CD4-positive, alpha-beta T cell (primary cell): ENCODE measurements at regions not wholly inside any gene's neighbourhood (a gene's known extent, or its start where the extent isn't known, plus 50 kb on each side); places are given as distances from the start of the nearest gene placed in this dataset.
"Not testable (repeated sequence)": the region's sequence is repeated elsewhere in the genome, so short reads cannot be mapped to it uniquely, and the experiment has no call there.

Experiments used
- ATAC-seq: fragments of 200-7000 bp; cut with Tn5 transposase; one replicate; pipeline ENCODE4 v1.10.0; 2022; ENCODE audit warnings: mild to moderate bottlenecking; ENCODE audit not compliant: poor library complexity
- CTCF ChIA-PET: fragments of 350-600 bp; sonication (Branson Sonifier 250); formaldehyde crosslinking; loops from one replicate; lab custom pipeline; 2021; ENCODE audit warnings: antibody characterized with exemption, inconsistent platforms; lab: Charles Lee
- POLR2A ChIA-PET: fragments of 350-600 bp; sonication (Branson Sonifier 250); formaldehyde crosslinking; loops from one replicate; lab custom pipeline; 2021; ENCODE audit warnings: antibody characterized with exemption, inconsistent platforms; lab: Charles Lee
- DNase-seq, 14 experiments: peaks; one replicate each; pipeline ENCODE4 v3.0.0-alpha.2; 2013 to 2020; ENCODE audit warnings: mixed read lengths in 2 of 14
- H3K27ac ChIP-seq, 2 donors: one replicate each; pipeline versions ENCODE4 v1.5.1 to v1.7.0; 2013; ENCODE audit warnings: low read length in 2 of 2, low read depth in 1 of 2, mild to moderate bottlenecking in 1 of 2
- H3K27me3 ChIP-seq, 2 experiments: 1 replicate in 1 of 2; 2 replicates in 1 of 2; pipeline versions ENCODE4 v1.6.1 to v1.7.0; 2013; ENCODE audit warnings: low read length in 2 of 2, control low read depth in 1 of 2, mild to moderate bottlenecking in 1 of 2, moderate library complexity in 1 of 2; ENCODE audit not compliant: insufficient read depth in 2 of 2, control insufficient read depth in 1 of 2
- H3K36me3 ChIP-seq: one replicate; pipeline ENCODE4 v1.6.1; 2013; ENCODE audit warnings: low read length, control low read depth; ENCODE audit not compliant: insufficient read depth
- H3K4me1 ChIP-seq: one replicate; pipeline ENCODE4 v1.6.1; 2013; ENCODE audit warnings: low read length, control low read depth; ENCODE audit not compliant: insufficient read depth
- H3K4me3 ChIP-seq: one replicate; pipeline ENCODE4 v1.5.1; 2013; ENCODE audit warnings: mild to moderate bottlenecking, low read length, moderate library complexity
- H3K9me3 ChIP-seq, 2 experiments: 1 replicate in 1 of 2; 2 replicates in 1 of 2; pipeline versions ENCODE4 v1.6.1 to v1.7.0; 2013; ENCODE audit warnings: low read length in 2 of 2, mild to moderate bottlenecking in 2 of 2, control low read depth in 1 of 2, moderate library complexity in 1 of 2; ENCODE audit not compliant: control insufficient read depth in 1 of 2, insufficient read depth in 1 of 2
- H3K27ac Mint-ChIP-seq: one replicate; pipeline ENCODE4 v1.8.0; 2020; ENCODE audit warnings: mixed read lengths
- H3K27me3 Mint-ChIP-seq: one replicate; pipeline ENCODE4 v1.8.0; 2021; ENCODE audit warnings: mixed read lengths
- H3K36me3 Mint-ChIP-seq: one replicate; pipeline ENCODE4 v1.8.0; 2021; ENCODE audit warnings: low read depth, mixed read lengths
- H3K4me1 Mint-ChIP-seq: one replicate; pipeline ENCODE4 v1.8.0; 2021; ENCODE audit warnings: low read depth, mixed read lengths
- H3K4me3 Mint-ChIP-seq: one replicate; pipeline ENCODE4 v1.8.0; 2020; ENCODE audit warnings: mild to moderate bottlenecking, mixed read lengths
- H3K9me3 Mint-ChIP-seq: one replicate; pipeline ENCODE4 v1.8.0; 2020; ENCODE audit warnings: mixed read lengths
- intact Hi-C, 2 experiments: fragments of 100-400 bp; cut with DNase I in 1 of 2; cut with micrococcal nuclease in 1 of 2; formaldehyde crosslinking; loops; one replicate each; pipeline versions ENCODE4 v1.15.1 to v1.9.0; 2023 to 2025; cut with DNase I, micrococcal nuclease
- TF ChIP-seq, protein P1 (sequence below): fragments of 200-600 bp; IDR thresholded peaks from one replicate; pipeline ENCODE4 v1.8.0; 2022; ENCODE audit warnings: antibody characterized with exemption, mild to moderate bottlenecking

DNA sequence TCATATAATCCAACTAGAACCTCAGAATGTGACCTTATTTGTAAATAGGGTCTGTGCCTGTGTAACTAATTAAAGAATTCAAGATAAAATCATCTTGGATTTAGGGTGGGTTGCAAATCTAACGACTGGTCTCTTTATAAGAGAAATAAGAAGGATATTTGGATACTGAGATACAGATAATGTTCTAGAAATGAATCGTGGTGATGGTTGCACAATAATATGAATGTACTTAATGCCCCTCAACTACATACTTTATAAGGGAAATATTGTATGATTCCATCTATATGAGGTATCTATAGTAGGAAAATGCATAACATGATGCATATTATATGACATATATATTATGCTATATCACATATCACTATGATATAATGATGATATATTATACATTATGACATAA, 265.7 kb downstream of the SEMA3D start:
- Mint-ChIP-seq H3K4me1 (no peaks in the 10 kb centered on the region), H3K9me3 (peaks cover 3% of the 10 kb centered on the region), H3K27ac (no peak overlapping the region), H3K27me3 (no peaks in the 10 kb centered on the region), H3K4me3 (no peak overlapping the region), H3K36me3 (no peaks in the 10 kb centered on the region)
- no peaks in the 10 kb centered on the region for H3K36me3 ChIP-seq
- peaks cover 0 to 8% of the 10 kb centered on the region in 2 experiments for H3K9me3 ChIP-seq
- intact Hi-C loops = no loop called here
- H3K4me3 ChIP-seq = no peak overlapping the region
- no peaks in the 10 kb centered on the region for H3K27me3 ChIP-seq
- CTCF ChIA-PET = no interaction called here
- no peaks in the 10 kb centered on the region for H3K4me1 ChIP-seq
- POLR2A ChIA-PET = no interaction called here
- no peak for DNase-seq
- no peak for ATAC-seq
- no peak overlapping the region for H3K27ac ChIP-seq
- TF ChIP-seq, protein P1, sequence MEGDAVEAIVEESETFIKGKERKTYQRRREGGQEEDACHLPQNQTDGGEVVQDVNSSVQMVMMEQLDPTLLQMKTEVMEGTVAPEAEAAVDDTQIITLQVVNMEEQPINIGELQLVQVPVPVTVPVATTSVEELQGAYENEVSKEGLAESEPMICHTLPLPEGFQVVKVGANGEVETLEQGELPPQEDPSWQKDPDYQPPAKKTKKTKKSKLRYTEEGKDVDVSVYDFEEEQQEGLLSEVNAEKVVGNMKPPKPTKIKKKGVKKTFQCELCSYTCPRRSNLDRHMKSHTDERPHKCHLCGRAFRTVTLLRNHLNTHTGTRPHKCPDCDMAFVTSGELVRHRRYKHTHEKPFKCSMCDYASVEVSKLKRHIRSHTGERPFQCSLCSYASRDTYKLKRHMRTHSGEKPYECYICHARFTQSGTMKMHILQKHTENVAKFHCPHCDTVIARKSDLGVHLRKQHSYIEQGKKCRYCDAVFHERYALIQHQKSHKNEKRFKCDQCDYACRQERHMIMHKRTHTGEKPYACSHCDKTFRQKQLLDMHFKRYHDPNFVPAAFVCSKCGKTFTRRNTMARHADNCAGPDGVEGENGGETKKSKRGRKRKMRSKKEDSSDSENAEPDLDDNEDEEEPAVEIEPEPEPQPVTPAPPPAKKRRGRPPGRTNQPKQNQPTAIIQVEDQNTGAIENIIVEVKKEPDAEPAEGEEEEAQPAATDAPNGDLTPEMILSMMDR = no peak

DNA sequence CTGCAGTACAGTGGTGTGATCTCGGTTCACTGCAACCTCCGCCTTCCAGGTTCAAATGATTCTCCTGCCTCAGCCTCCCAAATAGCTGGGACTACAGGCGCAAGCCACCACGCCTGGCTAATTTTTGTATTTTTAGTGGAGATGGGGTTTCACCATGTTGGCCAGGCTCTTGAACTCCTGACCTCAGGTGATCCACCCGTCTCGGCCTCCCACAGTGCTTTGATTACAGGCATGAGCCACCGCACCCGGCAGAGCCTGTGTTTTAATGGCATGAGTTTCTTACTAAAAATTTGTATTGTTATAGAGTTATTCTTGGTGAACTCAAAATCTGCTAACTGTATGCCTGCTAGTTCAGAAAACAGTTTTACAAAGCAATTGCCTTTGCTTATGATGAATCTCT, 269.9 kb downstream of the SEMA3D start:
- H3K4me1 Mint-ChIP-seq, ATAC-seq, DNase-seq, CTCF ChIA-PET, H3K4me1 ChIP-seq, H3K27ac ChIP-seq, H3K27ac Mint-ChIP-seq, H3K36me3 ChIP-seq, H3K36me3 Mint-ChIP-seq, H3K9me3 ChIP-seq, H3K27me3 ChIP-seq, H3K27me3 Mint-ChIP-seq, H3K4me3 ChIP-seq, intact Hi-C loops, POLR2A ChIA-PET, H3K9me3 Mint-ChIP-seq, H3K4me3 Mint-ChIP-seq: not testable (repeated sequence)

DNA sequence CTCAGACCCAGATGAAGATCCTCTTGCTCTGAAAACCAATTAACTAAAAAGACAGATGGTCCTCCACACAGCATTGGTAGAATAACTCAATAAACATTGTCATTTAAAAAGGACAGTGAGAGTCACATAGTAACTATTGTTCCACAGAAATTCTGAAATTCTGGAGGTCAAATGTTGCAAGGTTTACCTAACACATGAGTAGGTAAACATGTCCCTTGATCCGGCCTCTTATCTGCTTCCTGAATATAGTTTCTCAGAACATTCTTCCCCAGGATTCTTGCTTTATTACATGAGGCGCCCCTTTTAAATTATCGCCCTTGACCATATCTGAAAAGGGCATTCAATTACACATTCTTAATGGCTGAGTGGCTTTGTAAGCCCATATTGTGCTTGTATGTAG, 270.7 kb downstream of the SEMA3D start:
- ChIA-PET CTCF (no interaction called here), POLR2A (no interaction called here)
- Mint-ChIP-seq H3K4me3 (no peak overlapping the region), H3K4me1 (no peaks in the 10 kb centered on the region), H3K27me3 (no peaks in the 10 kb centered on the region), H3K36me3 (no peaks in the 10 kb centered on the region), H3K27ac (no peak overlapping the region), H3K9me3 (peaks cover 3% of the 10 kb centered on the region)
- TF ChIP-seq, protein P1 = no peak
- ATAC-seq = no peak
- intact Hi-C loops = no loop called here
- Histone ChIP-seq H3K4me1 (no peaks in the 10 kb centered on the region), H3K27me3 (no peaks in the 10 kb centered on the region), H3K36me3 (no peaks in the 10 kb centered on the region), H3K9me3 (peaks cover 0 to 8% of the 10 kb centered on the region in 2 experiments), H3K27ac (no peak overlapping the region), H3K4me3 (no peak overlapping the region)
- DNase-seq = no peak

DNA sequence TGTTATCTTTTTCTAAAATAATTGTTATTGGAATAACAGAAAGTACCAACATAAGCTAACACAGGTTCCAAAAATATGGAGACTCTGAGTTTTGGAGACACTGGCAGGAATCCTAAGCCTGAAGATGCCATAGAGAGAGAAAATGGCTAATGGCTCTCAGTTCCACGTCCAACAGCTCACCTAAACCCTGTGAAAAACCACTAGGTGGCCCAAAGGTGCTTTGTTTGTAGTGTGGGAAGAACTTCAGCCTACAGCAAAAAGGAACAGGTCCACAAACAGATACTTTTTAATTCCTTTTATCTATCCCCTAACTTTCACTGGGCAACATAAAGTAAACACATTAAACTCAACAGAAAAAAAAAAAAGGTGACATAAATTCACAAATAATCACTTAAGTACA, 272.3 kb downstream of the SEMA3D start:
- no peaks in the 10 kb centered on the region for H3K36me3 ChIP-seq
- no peak overlapping the region for H3K27ac ChIP-seq
- ChIA-PET CTCF (no interaction called here), POLR2A (no interaction called here)
- H3K4me1 ChIP-seq = no peaks in the 10 kb centered on the region
- H3K27me3 ChIP-seq = no peaks in the 10 kb centered on the region
- Mint-ChIP-seq H3K27me3 (no peaks in the 10 kb centered on the region), H3K9me3 (no peaks in the 10 kb centered on the region), H3K27ac (no peak overlapping the region), H3K36me3 (no peaks in the 10 kb centered on the region), H3K4me3 (no peak overlapping the region), H3K4me1 (no peaks in the 10 kb centered on the region)
- DNase-seq = no peak
- ATAC-seq = no peak
- peaks cover 0 to 4% of the 10 kb centered on the region in 2 experiments for H3K9me3 ChIP-seq
- H3K4me3 ChIP-seq = no peak overlapping the region
- intact Hi-C loops = no loop called here
- TF ChIP-seq, protein P1 = no peak
